ENCODE measurements at regions not wholly inside any gene's neighbourhood (a gene's known extent, or its start where the extent isn't known, plus 50 kb on each side); places are given as distances from the start of the nearest gene placed in this dataset.

DNA sequence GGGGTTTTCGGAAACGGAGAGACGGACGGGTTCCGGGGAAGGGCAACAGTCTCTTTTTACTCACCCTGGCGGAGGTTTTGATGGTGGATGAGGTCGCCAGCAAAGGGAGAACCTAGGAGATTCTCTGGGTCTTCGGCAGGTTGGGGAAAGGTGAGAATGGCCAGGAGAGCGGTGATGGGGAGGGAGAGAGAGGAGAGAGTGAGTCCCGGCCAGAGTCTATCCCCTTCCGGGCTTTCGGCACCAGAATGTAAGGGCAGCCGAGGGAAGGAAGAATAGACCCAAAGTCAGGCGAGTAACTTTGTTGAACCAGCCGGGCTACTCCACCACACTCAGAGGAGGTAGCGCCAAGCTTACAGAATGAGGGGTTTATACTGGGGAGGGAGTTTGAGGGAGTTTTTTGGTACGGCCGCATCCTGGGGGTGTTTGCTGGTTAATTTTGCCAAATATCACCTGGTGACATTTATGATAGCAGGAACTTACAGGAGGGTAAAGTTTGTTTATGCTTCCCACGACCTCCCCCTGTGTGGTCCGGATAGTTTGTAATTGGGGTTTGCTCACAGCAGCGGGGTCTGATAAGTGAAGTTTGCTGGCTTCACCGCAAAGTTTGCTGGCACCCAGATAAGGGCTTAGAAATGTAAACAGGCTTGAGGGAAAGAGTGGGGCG, 141.1 kb upstream of the ETV3 start:
- H3K4me3 ChIP-seq (replicated peaks; ENCODE audit: low read depth, low read length), result no peak overlapping the region
- TF ChIP-seq, protein P1, sequence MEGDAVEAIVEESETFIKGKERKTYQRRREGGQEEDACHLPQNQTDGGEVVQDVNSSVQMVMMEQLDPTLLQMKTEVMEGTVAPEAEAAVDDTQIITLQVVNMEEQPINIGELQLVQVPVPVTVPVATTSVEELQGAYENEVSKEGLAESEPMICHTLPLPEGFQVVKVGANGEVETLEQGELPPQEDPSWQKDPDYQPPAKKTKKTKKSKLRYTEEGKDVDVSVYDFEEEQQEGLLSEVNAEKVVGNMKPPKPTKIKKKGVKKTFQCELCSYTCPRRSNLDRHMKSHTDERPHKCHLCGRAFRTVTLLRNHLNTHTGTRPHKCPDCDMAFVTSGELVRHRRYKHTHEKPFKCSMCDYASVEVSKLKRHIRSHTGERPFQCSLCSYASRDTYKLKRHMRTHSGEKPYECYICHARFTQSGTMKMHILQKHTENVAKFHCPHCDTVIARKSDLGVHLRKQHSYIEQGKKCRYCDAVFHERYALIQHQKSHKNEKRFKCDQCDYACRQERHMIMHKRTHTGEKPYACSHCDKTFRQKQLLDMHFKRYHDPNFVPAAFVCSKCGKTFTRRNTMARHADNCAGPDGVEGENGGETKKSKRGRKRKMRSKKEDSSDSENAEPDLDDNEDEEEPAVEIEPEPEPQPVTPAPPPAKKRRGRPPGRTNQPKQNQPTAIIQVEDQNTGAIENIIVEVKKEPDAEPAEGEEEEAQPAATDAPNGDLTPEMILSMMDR (IDR thresholded peaks at IDR 0.05; ENCODE audit: low read depth, low read length, missing control alignments), result no peak
- DNase-seq (ENCODE audit: extremely low read depth, low read depth), result no peak

DNA sequence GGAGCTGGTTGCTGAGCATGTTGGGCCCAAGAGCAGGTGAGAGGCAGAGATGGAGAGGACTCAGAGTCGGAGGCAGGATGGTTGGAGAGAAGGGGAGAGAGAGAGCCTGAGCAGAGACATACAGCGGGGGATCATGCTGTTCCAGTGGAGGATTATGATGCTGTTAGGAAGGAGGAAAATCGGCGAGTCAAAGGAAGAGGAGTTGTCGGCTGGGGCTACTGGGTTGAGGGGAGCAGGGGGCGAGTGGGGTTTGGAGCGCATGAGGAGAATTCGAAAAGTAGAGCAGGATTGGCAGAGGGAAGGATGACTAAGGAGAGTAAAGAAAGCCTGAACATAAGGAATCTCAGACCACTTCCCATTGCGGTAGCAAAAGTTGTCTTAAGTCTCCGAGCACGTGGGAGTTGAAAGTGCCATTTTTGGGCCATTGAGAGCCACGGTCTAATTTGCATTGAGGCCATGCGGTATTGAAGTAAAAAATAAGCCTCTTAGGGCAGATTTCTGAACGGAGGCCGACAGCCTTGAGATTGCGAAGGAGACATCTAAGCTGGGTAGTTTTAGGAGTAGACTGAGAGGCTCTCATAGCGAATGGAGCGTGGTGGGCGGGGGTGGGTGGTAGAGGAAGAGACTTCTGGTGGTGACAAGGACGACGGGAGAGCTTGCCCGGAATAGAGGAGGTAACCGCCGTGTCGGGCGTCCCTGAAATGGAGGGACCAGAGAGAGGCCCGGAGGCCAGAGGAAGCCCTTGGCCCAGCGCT, 140.4 kb upstream of the ETV3 start:
- TF ChIP-seq, protein P1 (IDR thresholded peaks at IDR 0.05; ENCODE audit: low read depth, low read length, missing control alignments), result no peak

DNA sequence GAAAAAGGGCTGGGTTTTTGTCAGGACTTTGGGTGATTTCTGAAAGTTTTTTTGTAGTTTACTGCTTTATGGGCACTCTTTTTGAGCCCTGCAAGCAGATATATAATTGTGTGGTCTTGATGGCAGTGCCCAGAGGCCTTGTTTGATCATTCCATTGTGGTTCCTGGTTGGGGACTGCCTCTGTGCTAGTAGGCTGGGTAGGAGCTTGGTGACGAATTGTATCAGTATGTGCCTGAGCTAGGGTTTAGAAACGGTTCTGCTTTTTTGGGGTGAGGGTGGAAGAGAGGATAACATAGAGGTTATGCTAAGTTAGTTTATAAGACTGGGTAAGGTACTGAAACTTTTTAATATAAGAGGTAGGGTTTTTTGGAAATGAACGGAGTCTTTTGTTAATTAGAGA, 139.7 kb upstream of the ETV3 start:
- TF ChIP-seq, protein P1 (IDR thresholded peaks at IDR 0.05; ENCODE audit: low read depth, low read length, missing control alignments), result no peak
- no peak overlapping the region for H3K4me3 ChIP-seq (replicated peaks; ENCODE audit: low read depth, low read length)
- no peak for DNase-seq (ENCODE audit: extremely low read depth, low read depth)

More for the DNA sequence above, 140.4 kb upstream of the ETV3 start:
- no peak for DNase-seq (ENCODE audit: extremely low read depth, low read depth)
- H3K4me3 ChIP-seq (replicated peaks; ENCODE audit: low read depth, low read length), result no peak overlapping the region

DNA sequence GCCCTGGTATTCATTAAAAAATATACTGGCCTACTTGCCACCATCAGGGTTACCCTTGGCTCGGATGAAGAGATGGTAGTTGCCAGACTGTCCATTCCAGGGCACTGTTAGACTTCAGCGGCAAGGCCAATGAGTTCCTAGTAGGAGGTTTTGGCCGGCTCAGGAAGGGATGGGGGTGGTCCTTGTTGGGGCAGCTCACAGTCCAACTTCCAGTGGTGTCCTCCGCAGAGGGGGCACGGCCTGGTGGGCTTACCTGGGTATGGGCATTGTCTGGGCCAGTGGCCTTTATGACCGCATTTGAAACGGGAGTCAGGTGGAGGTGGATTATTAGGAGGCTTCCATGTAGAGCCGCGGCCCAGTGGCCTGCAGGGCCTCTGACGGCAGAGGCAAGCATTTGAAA, 139.1 kb upstream of the ETV3 start:
- DNase-seq (ENCODE audit: extremely low read depth, low read depth), result no peak
- TF ChIP-seq, protein P1 (IDR thresholded peaks at IDR 0.05; ENCODE audit: low read depth, low read length, missing control alignments), result no peak
- H3K4me3 ChIP-seq (replicated peaks; ENCODE audit: low read depth, low read length), result no peak overlapping the region

DNA sequence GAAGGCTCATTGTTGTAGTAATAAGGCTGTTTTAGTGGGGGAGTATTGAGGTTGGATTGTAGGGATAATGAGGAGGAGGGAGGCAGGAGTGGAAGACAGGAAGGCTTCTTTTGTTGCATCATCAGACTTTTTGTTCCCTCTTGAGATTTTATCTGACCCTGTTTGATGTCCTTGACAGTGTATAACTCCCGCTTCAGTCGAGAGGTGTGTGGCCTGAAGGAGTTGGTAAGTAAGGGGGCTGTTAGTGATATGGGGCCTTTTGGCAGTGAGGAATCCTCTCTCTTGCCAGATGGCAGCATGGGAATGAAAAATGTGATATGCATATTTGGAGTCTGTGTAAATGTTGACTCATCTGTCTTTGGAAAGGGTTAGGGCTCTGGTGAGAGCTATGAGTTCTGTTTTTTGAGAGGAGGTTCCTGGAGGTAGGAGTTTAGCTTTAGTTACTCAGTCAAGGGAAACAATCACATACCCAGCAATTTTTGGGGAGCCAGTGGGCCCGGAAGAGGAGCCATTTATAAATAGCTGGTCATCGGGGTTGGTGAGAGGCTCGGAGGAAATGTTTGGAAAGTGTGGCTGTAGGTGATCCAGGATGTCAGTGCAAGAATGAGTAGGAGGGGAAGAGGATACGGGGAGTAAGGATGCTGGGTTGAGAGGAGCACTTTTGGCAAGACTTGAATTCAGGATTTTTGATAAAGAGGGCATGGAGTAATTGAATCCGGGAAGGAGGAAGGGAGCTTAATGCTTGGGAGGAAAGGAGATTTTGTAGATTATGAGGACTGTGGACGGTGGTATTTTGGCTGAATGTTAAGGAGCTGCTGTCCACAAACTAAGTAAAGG, 136.7 kb upstream of the ETV3 start:
- no peak overlapping the region for H3K4me3 ChIP-seq (replicated peaks; ENCODE audit: low read depth, low read length)
- DNase-seq (ENCODE audit: extremely low read depth, low read depth), result no peak
- TF ChIP-seq, protein P1 (IDR thresholded peaks at IDR 0.05; ENCODE audit: low read depth, low read length, missing control alignments), result no peak

DNA sequence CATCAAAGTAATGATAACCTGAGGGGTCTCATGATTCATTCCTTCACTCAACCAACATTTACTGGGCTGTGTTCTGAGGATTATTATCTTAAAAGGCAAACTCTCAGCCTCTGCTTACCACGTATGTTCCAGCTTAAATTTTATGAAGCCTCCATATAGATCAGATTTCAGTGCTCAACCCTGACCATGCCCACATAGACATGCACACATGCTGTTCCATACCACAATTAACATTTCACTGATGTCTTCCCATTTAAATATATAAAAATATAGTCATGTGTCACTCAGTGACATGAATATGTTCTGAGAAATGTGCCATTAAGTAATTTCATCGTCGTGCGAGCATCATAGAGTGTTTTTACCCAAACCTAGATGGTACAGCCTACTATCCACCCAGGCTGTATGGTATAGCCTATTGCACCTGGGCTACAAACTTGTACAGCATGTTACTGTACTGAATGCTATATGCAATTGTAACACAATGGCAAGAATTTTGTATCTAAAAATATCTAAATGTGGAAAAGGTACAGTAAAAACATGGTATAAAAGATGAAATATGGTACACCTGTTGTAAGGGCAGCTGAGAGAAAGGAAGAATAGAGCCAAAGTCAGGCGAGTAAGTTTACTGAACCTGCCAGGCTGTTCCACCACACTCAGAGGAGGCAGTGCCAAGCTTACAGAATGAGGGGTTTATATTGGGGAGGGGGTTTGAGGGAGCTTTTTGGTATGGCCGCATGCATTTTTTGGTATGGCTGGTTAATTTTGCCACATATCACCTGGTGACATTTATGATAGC, 134.7 kb upstream of the ETV3 start:
- H3K4me3 ChIP-seq (replicated peaks; ENCODE audit: low read depth, low read length), result no peak overlapping the region
- DNase-seq (ENCODE audit: extremely low read depth, low read depth), result no peak
- TF ChIP-seq, protein P1 (IDR thresholded peaks at IDR 0.05; ENCODE audit: low read depth, low read length, missing control alignments), result no peak
